BJ (cell line): ENCODE measurements at regions not wholly inside any gene's neighbourhood (a gene's known extent, or its start where the extent isn't known, plus 50 kb on each side); places are given as distances from the start of the nearest gene placed in this dataset.

Experiments
- CTCF ChIA-PET: fragments of 350-600 bp; formaldehyde crosslinking; extraction: SDS; loops from one replicate; lab custom pipeline; 2021; ENCODE audit warnings: antibody characterized with exemption, inconsistent platforms; lab: Yijun Ruan, JAX
- POLR2A ChIA-PET: fragments of 300-600 bp; sonication (Branson Sonifier 250); formaldehyde crosslinking; extraction: SDS; loops from one replicate; lab custom pipeline; 2021; ENCODE audit warnings: antibody characterized with exemption; lab: Charles Lee
- DNase-seq: peaks from one replicate; pipeline ENCODE4 v3.0.0-alpha.2; 2011; ENCODE audit warnings: low read depth
- H3K27me3 ChIP-seq: 2 replicates; pipeline ENCODE4 v1.6.0; 2011; ENCODE audit warnings: low read length; ENCODE audit not compliant: control insufficient read depth, insufficient read depth
- H3K36me3 ChIP-seq: 2 replicates; pipeline ENCODE4 v1.5.1; 2011; ENCODE audit warnings: low read length; ENCODE audit not compliant: control insufficient read depth, insufficient read depth
- H3K4me3 ChIP-seq: 2 replicates; pipeline ENCODE4 v1.5.1; 2011; ENCODE audit warnings: low read depth, mild to moderate bottlenecking, control low read depth, low read length
- TF ChIP-seq, protein P1 (sequence below): IDR thresholded peaks from 2 replicates; pipeline ENCODE4 v1.5.1; 2011; ENCODE audit warnings: low read depth, mild to moderate bottlenecking, control low read depth, inconsistent platforms, low read length, moderate library complexity; ENCODE audit not compliant: insufficient read depth

DNA sequence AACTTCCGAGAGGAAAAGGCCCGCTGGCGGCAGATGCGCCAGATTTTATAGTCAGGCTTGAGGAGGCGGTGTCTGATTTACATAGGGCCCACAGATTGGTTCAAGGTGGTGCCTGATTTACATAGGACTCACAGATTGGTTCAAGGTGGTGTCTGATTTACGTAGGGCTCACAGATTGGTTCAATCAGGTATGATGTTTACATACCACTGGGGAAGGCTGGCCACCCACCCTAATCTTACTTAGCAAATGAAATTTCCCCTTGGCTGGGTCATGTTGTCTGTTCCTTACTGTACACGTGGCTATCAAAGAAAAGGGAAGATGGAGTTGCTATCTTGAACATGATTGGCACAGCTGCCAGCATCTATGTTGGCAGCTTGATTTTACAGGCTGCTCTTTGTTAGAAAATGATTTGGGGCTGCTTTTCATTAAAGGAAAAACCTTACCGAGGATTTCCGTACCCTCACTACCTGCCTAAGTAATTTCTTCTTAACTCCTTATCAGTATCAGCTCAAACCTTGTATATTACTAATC is 96.3 kb downstream of the SETD4 start:
- Histone ChIP-seq H3K27me3 (peaks cover 14% of the 10 kb centered on the region), H3K36me3 (no peaks in the 10 kb centered on the region), H3K4me3 (no peak overlapping the region)
- ChIA-PET CTCF (interaction anchor here (0.6 to 1.1 kb wide), 2 partner anchors 21 to 24 kb away, joined by 3 read pairs; no protein-coding TSS in a partner anchor), POLR2A (no interaction called here)
- TF ChIP-seq, protein P1, sequence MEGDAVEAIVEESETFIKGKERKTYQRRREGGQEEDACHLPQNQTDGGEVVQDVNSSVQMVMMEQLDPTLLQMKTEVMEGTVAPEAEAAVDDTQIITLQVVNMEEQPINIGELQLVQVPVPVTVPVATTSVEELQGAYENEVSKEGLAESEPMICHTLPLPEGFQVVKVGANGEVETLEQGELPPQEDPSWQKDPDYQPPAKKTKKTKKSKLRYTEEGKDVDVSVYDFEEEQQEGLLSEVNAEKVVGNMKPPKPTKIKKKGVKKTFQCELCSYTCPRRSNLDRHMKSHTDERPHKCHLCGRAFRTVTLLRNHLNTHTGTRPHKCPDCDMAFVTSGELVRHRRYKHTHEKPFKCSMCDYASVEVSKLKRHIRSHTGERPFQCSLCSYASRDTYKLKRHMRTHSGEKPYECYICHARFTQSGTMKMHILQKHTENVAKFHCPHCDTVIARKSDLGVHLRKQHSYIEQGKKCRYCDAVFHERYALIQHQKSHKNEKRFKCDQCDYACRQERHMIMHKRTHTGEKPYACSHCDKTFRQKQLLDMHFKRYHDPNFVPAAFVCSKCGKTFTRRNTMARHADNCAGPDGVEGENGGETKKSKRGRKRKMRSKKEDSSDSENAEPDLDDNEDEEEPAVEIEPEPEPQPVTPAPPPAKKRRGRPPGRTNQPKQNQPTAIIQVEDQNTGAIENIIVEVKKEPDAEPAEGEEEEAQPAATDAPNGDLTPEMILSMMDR: no peak
- DNase-seq: peak; percentile 19

DNA sequence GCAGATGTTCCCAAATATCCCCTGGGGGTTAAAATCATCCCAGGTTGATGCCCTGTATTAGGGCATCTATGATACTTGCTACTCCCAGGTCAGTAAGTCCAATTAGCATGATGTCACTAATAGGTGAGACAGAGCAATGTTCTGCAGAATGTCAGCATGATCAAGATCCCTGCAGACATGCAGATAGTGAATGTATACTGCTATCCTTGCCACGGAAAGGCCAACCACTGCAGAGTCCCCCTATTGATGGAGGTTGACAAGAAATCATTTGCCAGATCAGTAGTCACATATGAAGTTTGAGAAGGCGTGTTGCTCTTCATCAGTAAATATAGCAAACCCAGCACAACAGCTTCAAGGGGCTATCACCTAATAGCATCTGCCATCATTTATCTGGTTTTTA is 97.4 kb downstream of the SETD4 start:
- no peak overlapping the region for H3K4me3 ChIP-seq
- peaks cover 16% of the 10 kb centered on the region for H3K27me3 ChIP-seq
- no peaks in the 10 kb centered on the region for H3K36me3 ChIP-seq
- ChIA-PET CTCF (interaction anchor here (1.0 kb wide), 1 partner anchor 19 kb away, joined by 3 read pairs; no protein-coding TSS in a partner anchor), POLR2A (no interaction called here)
- TF ChIP-seq, protein P1: no peak
- no peak for DNase-seq

DNA sequence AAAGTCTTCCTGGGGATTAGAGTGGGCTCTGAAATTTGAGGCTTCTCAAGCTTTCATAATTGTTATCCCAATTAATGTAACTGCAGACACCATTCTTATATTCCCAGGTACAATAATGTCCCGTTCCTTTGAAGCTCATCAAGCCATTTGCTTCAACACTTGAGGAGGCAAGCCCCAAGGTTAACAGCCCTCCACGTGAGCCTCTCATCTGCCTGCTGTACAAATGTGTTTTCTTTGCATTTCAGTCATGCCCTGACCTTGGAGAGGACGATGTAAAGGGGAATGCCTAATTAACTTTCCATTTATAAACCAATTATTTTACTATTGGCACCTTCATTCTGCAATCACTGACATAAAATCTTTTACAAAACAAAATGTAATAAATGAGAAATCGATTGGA is 106.3 kb downstream of the SETD4 start:
- H3K27me3 ChIP-seq: peaks cover 21% of the 10 kb centered on the region
- H3K4me3 ChIP-seq: no peak overlapping the region
- H3K36me3 ChIP-seq: no peaks in the 10 kb centered on the region
- ChIA-PET POLR2A (no interaction called here), CTCF (interaction anchor here (0.9 kb wide), 1 partner anchor 14 kb away, joined by 3 read pairs; no protein-coding TSS in a partner anchor)
- TF ChIP-seq, protein P1: no peak
- no peak for DNase-seq

DNA sequence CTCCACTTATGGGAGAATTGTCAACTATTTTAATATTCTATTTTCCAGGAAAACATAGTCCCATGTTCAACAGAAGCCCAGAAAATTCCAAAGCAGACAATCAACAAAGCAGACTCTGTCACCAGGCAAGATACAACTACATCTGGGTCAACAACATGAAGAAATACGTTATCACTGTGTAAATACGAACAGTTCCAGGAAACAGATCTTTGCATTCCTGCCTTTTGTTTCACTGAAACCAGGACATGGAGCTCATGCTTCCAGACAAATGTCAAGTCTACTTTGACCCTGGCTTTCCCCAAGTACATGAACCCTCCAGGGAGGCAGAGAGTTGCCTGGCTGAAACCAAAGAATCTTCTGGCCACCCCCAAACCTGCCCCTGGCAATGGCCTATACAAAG is 106.7 kb downstream of the SETD4 start:
- H3K36me3 ChIP-seq: no peaks in the 10 kb centered on the region
- H3K4me3 ChIP-seq: no peak overlapping the region
- DNase-seq: no peak
- POLR2A ChIA-PET: no interaction called here
- CTCF ChIA-PET: interaction anchor here (1.4 kb wide), 1 partner anchor 14 kb away, joined by 3 read pairs; no protein-coding TSS in a partner anchor
- H3K27me3 ChIP-seq: peaks cover 19% of the 10 kb centered on the region
- TF ChIP-seq, protein P1: no peak

DNA sequence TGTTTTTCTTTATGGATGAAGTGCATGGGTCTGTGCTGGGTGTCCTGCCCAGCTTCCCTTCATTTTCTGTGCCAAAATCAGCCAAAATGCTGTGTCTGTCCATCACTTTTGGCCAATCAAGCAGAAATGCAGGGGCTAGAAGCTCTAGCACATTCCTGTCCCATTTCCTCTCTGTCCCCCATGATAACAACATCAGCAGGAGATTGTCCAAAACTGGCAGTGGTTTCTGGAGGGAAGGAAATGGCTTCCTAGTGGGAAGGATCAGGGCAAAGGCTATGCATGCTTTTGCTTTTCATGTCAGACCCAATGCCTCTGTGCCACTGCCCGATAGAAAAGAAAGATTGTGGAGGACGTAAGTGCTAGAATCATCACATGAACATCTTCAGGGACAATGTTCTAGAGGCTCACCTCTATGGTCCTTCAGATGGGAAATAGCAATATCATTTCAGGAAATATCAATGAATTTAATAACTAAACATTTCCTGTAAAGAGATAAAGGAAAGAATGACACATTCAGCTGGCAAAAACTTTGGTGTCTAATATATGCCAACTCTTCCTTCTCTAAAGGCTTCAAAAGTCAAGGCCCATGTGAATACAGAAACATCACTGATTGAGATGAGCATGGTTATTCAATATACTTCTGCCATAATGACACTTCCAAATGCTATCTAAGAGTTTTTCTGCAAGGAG is 107.5 kb downstream of the SETD4 start:
- Histone ChIP-seq H3K4me3 (no peak overlapping the region), H3K27me3 (peaks cover 16% of the 10 kb centered on the region), H3K36me3 (no peaks in the 10 kb centered on the region)
- no peak for DNase-seq
- TF ChIP-seq, protein P1: no peak
- ChIA-PET CTCF (interaction anchor here (1.4 kb wide), 1 partner anchor 15 kb away, joined by 3 read pairs; no protein-coding TSS in a partner anchor), POLR2A (no interaction called here)
